ENCODE measurements at regions not wholly inside any gene's neighbourhood (a gene's known extent, or its start where the extent isn't known, plus 50 kb on each side); places are given as distances from the start of the nearest gene placed in this dataset.

- DNase-seq, result no peak
Observed at GRCh38 chr16:17591655-17592405, 121.1 kb upstream of the XYLT1 start.

- no peak for DNase-seq
Observed at GRCh38 chr16:17590711-17591654, 120.2 kb upstream of the XYLT1 start.

GRCh38 chr16:17589898-17590297 lies 119.1 kb upstream of the XYLT1 start:
- DNase-seq, result no peak

GRCh38 chr16:17585449-17586074 lies 114.8 kb upstream of the XYLT1 start:
- DNase-seq, result no peak

GRCh38 chr16:17578981-17579874 lies 108.5 kb upstream of the XYLT1 start:
- DNase-seq, result peak; percentile 39 to 60

GRCh38 chr16:17574256-17574655 lies 103.5 kb upstream of the XYLT1 start:
- no peak for DNase-seq

- no peak for DNase-seq
Observed at GRCh38 chr16:17572145-17572544, 101.4 kb upstream of the XYLT1 start.

- DNase-seq, result no peak
Observed at GRCh38 chr16:17571499-17572093, 100.8 kb upstream of the XYLT1 start.

GRCh38 chr16:17568239-17568638 lies 97.5 kb upstream of the XYLT1 start:
- DNase-seq, result no peak

GRCh38 chr16:17567455-17567854 lies 96.7 kb upstream of the XYLT1 start:
- DNase-seq, result no peak

GRCh38 chr16:17566656-17567450 lies 96.1 kb upstream of the XYLT1 start:
- DNase-seq, result no peak

- DNase-seq, result no peak
Observed at GRCh38 chr16:17566075-17566474, 95.3 kb upstream of the XYLT1 start.

GRCh38 chr16:17565605-17566004 lies 94.8 kb upstream of the XYLT1 start:
- DNase-seq, result no peak

- no peak for DNase-seq
Observed at GRCh38 chr16:17564856-17565255, 94.1 kb upstream of the XYLT1 start.

GRCh38 chr16:17563323-17564091 lies 92.7 kb upstream of the XYLT1 start:
- DNase-seq, result no peak

- DNase-seq, result peak; percentile 7 to 15
Observed at GRCh38 chr16:17561056-17561455, 90.3 kb upstream of the XYLT1 start.

- no peak for DNase-seq
Observed at GRCh38 chr16:17560548-17560947, 89.8 kb upstream of the XYLT1 start.

GRCh38 chr16:17559394-17559793 lies 88.6 kb upstream of the XYLT1 start:
- no peak for DNase-seq

GRCh38 chr16:17557949-17558348 lies 87.2 kb upstream of the XYLT1 start:
- no peak for DNase-seq

All from right lung (tissue), 2 donors.